AG10803 (cell line): ENCODE measurements at regions not wholly inside any gene's neighbourhood (a gene's known extent, or its start where the extent isn't known, plus 50 kb on each side); places are given as distances from the start of the nearest gene placed in this dataset.
"Not testable (repeated sequence)": the region's sequence is repeated elsewhere in the genome, so short reads cannot be mapped to it uniquely, and the experiment has no call there.

Experiments
- DNase-seq: peaks from one replicate; pipeline ENCODE4 v3.0.0; 2010; ENCODE audit warnings: low read depth
- H3K4me3 ChIP-seq: 2 replicates; pipeline ENCODE4 v1.5.1; 2011; ENCODE audit warnings: mild to moderate bottlenecking, low read length, control low read depth
- TF ChIP-seq, protein P1 (sequence below): conservative IDR thresholded peaks from 2 replicates; pipeline ENCODE4 v1.5.1; 2011; ENCODE audit warnings: mild to moderate bottlenecking, low read length, control low read depth, inconsistent platforms

DNA sequence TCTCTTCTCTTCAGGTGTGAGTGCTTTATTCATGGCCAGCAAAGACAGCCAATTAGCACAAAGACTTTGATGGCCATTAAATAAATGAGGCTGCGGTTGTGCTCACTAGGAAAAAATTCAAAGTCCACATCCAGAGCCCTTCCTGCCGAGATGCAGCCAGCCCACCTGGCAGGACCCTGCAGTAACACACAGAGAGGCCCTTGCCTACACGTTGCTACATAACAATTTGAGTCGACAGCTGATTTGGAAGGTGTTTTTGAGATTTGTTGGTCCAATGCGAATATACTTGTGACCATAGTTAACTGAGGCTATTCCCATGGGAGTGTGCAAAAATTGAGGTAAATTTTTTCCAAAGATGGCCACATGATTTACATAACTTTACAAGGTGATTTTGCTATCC, 605.4 kb upstream of the HTR1E start:
- DNase-seq = no peak
- TF ChIP-seq, protein P1, sequence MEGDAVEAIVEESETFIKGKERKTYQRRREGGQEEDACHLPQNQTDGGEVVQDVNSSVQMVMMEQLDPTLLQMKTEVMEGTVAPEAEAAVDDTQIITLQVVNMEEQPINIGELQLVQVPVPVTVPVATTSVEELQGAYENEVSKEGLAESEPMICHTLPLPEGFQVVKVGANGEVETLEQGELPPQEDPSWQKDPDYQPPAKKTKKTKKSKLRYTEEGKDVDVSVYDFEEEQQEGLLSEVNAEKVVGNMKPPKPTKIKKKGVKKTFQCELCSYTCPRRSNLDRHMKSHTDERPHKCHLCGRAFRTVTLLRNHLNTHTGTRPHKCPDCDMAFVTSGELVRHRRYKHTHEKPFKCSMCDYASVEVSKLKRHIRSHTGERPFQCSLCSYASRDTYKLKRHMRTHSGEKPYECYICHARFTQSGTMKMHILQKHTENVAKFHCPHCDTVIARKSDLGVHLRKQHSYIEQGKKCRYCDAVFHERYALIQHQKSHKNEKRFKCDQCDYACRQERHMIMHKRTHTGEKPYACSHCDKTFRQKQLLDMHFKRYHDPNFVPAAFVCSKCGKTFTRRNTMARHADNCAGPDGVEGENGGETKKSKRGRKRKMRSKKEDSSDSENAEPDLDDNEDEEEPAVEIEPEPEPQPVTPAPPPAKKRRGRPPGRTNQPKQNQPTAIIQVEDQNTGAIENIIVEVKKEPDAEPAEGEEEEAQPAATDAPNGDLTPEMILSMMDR = no peak
- H3K4me3 ChIP-seq = no peak overlapping the region

DNA sequence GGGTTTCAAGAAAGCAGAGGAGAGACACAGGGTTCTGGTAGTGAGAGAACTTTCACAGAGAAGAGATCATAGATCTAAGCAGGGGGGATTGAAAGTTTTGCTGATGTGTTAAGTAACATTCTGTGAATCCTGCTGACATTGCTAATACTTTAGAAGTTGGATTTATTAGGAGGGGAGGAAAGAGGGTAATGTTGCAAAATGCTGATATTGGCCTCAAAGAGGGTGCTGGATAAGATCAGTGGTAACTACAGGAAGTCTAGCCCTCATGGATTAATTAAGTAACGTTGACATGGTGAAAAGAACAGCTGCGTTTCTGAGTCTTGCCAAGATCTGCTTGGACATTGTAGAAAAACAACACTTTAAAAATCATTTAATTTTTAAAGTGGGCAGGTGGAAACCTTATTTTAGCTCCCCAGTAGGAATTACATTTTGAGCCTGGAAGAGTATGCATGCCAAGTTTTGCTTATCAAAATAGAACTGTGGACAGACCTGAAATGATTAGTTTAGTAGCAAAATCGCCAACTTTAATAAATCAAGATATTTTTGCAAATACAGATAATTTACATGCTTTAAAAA, 606.0 kb upstream of the HTR1E start:
- no peak overlapping the region for H3K4me3 ChIP-seq
- TF ChIP-seq, protein P1 = no peak
- no peak for DNase-seq

DNA sequence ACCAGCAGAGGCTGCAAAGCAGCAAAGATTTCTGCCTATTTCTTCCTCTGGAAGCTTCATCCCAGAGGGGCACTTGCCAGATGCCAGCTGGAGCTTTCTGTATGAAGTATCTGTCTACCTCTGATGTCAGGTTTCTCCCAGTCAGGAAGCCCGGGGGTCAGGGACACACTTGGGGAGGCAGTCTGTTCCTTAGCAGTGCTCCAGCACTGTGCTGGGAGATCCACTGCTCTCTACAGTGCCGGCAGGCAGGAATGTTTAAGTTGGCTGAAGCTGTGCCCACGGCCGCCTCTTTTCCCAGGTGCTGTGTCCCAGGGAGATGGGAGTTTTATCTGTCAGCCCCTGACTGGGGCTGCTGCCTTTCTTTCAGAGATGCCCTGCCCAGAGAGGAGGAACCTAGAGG, 631.1 kb upstream of the HTR1E start:
- TF ChIP-seq, protein P1 = no peak
- DNase-seq = no peak
- no peak overlapping the region for H3K4me3 ChIP-seq

DNA sequence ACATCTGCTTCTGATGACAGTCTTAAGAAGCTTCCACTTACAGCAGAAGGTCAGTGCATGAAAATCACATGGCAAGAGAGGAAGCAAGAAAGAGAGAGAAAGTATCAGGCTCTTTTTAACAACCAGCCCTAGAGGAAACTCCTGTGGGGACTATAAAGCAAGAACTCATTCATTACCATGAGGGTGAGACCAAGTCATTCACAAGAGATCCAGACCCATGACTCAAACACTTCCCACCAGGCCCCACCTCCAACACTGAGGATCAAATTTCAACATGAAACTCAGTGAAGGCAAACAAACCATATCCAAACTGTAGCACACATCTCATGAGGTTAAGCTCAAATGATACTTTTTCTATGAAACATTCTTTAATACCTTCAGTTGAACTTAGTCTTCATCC, 643.2 kb upstream of the SYNCRIP start:
- TF ChIP-seq, protein P1 = no peak
- no peak overlapping the region for H3K4me3 ChIP-seq
- DNase-seq = no peak

DNA sequence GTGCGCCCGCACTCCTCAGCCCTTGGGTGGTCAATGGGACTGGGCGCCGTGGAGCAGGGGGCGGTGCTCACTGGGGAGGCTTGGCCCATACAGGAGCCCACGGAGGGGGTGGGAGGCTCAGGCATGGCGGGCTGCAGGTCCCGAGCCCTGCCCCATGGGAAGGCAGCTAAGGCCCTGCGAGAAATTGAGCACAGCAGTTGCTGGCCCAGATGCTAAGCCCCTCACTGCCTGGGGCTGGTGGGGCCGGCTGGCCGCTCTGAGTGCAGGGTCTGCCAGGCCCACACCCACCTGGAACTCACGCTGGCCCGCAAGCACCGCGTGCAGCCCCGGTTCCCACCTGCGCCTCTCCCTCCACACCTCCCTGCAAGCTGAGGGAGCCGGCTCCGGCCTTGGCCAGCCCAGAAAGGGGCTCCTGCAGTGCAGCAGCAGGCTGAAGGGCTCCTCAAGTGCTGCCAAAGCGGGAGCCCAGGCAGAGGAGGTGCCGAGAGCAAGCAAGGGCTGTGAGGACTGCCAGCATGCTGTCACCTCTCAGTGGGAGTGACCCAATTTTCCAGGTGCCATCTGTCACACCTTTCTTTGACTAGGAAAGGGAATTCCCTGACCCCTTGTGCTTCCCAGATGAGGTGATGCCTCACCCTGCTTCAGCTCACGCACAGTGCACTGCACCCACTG, 642.3 kb upstream of the SYNCRIP start:
- DNase-seq = not testable (repeated sequence)

DNA sequence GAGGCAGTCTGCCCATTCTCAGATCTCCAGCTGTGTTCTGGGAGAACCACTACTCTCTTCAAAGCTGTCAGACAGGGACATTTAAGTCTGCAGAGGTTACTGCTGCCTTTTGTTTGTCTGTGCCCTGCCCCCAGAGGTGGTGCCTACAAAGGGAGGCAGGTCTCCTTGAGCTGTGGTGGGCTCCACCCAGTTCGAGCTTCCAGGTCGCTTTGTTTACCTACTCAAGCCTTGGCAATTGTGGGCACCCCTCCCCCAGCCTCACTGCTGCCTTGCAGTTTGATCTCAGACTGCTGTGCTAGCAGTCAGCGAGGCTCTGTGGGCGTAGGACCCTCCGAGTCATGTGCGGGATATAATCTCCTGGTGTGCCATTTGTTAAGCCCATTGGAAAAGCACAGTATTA, 640.9 kb upstream of the SYNCRIP start:
- not testable (repeated sequence) for DNase-seq

More for the DNA sequence above, 642.3 kb upstream of the SYNCRIP start:
- not testable (repeated sequence) for H3K4me3 ChIP-seq

DNA sequence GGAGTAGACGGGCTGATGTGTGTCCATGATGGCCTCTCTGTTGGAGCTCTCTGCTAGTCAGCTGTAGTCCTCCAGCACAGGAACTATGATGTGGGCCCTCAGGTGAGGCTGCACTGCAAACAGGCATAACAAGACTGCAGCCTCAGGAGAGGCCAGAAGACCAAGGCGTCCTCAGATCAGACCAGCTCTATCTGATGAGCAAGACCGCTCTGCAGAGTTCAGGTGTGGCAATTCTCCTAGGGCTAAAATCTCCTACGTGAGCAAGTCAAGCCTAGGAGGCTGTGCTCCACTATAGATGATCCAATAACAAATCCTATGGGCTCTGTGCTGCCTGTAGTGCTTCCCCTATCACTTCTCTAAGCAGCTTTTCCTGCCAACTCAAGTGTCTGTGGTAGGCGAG, 633.4 kb upstream of the SYNCRIP start:
- no peak overlapping the region for H3K4me3 ChIP-seq
- DNase-seq = no peak
- TF ChIP-seq, protein P1 = no peak

More for the DNA sequence above, 640.9 kb upstream of the SYNCRIP start:
- H3K4me3 ChIP-seq = not testable (repeated sequence)

DNA sequence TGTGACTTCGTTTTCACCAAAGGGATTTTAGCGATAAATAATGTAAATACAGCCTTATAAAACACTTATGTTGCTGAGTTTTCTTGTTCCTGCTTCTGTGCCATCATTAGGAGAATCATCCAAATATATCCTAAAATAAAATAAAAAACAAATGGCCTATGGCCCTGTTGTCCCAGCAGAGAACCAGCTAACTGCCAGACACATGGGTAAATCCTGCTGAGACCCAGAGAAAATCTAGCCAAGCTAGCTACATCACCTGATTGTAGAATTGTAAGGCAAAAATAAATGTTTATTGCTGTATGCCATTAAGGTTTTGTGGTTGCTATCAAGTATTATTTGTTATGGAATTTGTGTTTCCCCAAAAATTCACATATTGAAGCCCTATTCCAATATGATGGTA, 631.2 kb upstream of the SYNCRIP start:
- TF ChIP-seq, protein P1 = no peak
- no peak for DNase-seq
- H3K4me3 ChIP-seq = no peak overlapping the region
